BE2C (cell line): ENCODE measurements at regions not wholly inside any gene's neighbourhood (a gene's known extent, or its start where the extent isn't known, plus 50 kb on each side); places are given as distances from the start of the nearest gene placed in this dataset.
"Not testable (repeated sequence)": the region's sequence is repeated elsewhere in the genome, so short reads cannot be mapped to it uniquely, and the experiment has no call there.

Source experiments
- DNase-seq: peaks from one replicate; pipeline ENCODE4 v3.0.0-alpha.2; 2020
- H3K27me3 ChIP-seq: fragments of 250-450 bp; sonication (Bioruptor Pico); 2 replicates; pipeline ENCODE4 v1.5.1; 2020; ENCODE audit warnings: mild to moderate bottlenecking
- H3K36me3 ChIP-seq: fragments of 250-450 bp; sonication (Bioruptor Pico); 2 replicates; pipeline ENCODE4 v1.5.1; 2020; ENCODE audit warnings: mild to moderate bottlenecking
- H3K4me1 ChIP-seq: fragments of 250-450 bp; sonication (Bioruptor Pico); 2 replicates; pipeline ENCODE4 v1.5.1; 2020
- H3K4me3 ChIP-seq: 2 replicates; pipeline ENCODE4 v1.5.1; 2011; ENCODE audit warnings: low read depth, low read length
- H3K9me3 ChIP-seq: fragments of 250-450 bp; sonication (Bioruptor Pico); 2 replicates; pipeline ENCODE4 v1.5.1; 2020
- TF ChIP-seq, protein P1 (sequence below): IDR thresholded peaks from 2 replicates; pipeline ENCODE4 v1.5.1; 2012; ENCODE audit warnings: mild to moderate bottlenecking, low read depth, low read length

DNA sequence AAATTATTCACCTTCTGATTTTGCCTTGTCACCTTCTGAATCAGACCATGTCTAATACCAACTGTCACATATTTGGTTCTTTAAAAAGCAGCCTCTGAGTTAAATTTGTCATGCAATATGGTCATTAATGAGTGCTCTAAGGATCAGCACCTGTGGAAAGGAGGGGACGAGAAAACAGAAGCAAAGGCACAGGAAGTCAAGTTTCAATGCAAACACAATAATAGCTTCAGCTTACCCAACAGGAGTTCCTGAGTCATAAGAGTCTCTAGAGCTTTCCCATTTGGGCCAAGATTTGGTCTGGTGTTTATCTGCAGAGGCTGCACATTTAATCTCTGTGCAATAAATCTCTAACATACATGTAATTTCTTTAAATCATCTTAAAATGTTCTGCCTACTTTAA is 889.8 kb downstream of the CDH8 start:
- Histone ChIP-seq H3K4me1 (no peaks in the 10 kb centered on the region), H3K4me3 (no peak overlapping the region), H3K27me3 (no peaks in the 10 kb centered on the region), H3K36me3 (no peaks in the 10 kb centered on the region), H3K9me3 (no peaks in the 10 kb centered on the region)
- no peak for DNase-seq
- TF ChIP-seq, protein P1, sequence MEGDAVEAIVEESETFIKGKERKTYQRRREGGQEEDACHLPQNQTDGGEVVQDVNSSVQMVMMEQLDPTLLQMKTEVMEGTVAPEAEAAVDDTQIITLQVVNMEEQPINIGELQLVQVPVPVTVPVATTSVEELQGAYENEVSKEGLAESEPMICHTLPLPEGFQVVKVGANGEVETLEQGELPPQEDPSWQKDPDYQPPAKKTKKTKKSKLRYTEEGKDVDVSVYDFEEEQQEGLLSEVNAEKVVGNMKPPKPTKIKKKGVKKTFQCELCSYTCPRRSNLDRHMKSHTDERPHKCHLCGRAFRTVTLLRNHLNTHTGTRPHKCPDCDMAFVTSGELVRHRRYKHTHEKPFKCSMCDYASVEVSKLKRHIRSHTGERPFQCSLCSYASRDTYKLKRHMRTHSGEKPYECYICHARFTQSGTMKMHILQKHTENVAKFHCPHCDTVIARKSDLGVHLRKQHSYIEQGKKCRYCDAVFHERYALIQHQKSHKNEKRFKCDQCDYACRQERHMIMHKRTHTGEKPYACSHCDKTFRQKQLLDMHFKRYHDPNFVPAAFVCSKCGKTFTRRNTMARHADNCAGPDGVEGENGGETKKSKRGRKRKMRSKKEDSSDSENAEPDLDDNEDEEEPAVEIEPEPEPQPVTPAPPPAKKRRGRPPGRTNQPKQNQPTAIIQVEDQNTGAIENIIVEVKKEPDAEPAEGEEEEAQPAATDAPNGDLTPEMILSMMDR: no peak

DNA sequence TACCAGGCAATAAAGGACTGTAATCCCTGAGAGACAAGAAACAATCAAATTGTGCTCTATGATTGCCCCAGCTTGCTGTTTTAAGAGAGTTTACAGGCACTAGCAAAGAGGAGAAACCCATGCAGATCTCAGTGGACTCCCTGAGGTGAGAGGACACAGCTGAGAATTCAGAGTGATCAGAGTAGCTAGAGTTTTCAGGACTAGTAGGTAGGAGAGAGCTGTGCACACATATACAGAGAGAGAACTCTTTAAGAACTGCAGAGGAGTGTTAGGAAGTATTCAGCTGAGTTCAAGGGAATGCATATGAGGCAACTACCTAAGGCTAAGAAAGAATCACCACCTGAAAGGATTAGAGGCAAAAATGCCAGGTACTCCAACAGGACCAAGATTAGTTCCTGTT is 904.8 kb downstream of the CDH8 start:
- H3K4me1 ChIP-seq: no peaks in the 10 kb centered on the region
- H3K4me3 ChIP-seq: no peak overlapping the region
- H3K27me3 ChIP-seq: no peaks in the 10 kb centered on the region
- TF ChIP-seq, protein P1: no peak
- H3K9me3 ChIP-seq: no peaks in the 10 kb centered on the region
- DNase-seq: no peak
- no peaks in the 10 kb centered on the region for H3K36me3 ChIP-seq

DNA sequence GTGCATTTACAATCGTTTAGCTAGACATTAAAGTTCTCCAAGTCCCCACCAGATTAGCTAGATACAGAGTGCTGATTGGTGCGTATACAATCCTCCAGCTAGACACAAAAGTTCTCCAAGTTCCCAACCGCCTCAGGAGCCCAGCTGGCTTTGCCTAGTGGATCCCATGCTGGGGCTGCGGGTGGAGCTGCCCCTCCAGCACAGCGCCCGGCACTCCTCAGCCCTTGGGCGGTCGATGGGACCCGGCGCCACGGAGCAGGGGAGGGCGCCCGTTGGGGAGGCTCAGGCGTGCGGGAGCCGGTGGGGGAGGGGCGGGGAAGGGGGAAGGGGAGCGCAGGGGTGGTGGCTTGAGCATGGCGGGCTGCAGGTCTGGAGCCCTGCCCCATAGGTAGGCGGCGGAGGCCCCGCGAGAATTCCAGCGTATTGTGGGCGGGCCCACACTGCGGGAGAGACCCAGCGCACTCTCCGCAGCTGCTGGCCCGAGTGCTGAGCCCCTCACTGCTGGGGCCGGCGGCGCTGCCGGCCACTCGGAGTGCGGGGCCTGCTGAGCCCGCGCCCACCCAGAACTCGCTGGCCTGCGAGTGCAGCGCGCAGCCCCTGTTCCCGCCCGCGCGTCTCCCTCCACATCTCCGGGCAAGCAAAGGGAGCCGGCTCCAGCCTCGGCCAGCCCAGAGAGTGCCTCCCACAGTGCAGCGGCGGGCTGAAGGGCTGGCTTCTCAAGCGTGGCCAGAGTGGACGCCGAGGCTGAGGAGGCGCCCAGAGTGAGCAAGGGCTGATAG is 907.5 kb downstream of the CDH8 start:
- no peaks in the 10 kb centered on the region for H3K4me1 ChIP-seq
- TF ChIP-seq, protein P1: no peak
- H3K27me3 ChIP-seq: no peaks in the 10 kb centered on the region
- DNase-seq: peak; percentile 2
- H3K36me3 ChIP-seq: no peaks in the 10 kb centered on the region
- H3K4me3 ChIP-seq: no peak overlapping the region
- H3K9me3 ChIP-seq: no peaks in the 10 kb centered on the region

DNA sequence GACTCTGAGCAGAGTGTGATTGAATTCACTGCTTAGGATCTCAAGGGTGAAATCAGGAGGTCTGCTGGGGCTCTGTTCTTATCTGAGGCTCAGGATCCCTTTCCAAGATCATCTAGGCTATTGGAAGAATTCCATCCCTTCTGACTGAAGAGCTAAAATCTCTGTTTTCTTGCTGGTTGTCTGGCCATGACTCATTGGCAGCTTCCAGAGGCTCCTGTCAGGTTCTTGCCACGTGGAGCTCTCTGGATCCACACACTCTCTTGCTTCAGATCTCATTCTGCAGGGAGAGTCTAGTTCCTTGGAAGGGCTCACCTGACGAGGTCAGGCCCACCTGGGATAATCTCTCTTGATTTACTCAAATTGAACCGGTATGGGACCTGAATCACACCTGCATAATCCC is 930.7 kb downstream of the CDH8 start:
- Histone ChIP-seq H3K4me3 (no peak overlapping the region), H3K36me3 (no peaks in the 10 kb centered on the region), H3K4me1 (no peaks in the 10 kb centered on the region), H3K9me3 (no peaks in the 10 kb centered on the region), H3K27me3 (no peaks in the 10 kb centered on the region)
- DNase-seq: no peak
- TF ChIP-seq, protein P1: no peak

DNA sequence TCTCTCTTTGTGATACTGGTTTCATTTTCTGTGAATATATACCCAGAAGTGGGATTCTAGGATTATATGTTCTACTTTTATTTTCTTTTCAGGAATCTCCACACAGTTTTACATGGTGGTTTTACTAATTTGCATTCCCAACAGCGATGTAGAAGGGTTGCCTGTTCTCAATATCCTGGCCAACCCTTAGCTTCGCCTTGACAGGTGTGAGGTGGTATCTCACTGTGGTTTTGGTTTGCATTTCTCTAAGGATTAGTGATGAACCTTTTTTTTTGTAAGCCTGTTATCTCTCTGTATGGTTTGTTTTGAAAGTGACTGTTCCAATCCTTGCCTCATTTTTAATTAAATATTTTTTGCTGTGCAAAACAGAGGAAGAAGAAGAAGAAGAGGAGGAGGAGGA is 937.7 kb downstream of the CDH8 start:
- no peaks in the 10 kb centered on the region for H3K36me3 ChIP-seq
- no peaks in the 10 kb centered on the region for H3K9me3 ChIP-seq
- no peaks in the 10 kb centered on the region for H3K27me3 ChIP-seq
- TF ChIP-seq, protein P1: no peak
- H3K4me3 ChIP-seq: no peak overlapping the region
- no peak for DNase-seq
- H3K4me1 ChIP-seq: no peaks in the 10 kb centered on the region

DNA sequence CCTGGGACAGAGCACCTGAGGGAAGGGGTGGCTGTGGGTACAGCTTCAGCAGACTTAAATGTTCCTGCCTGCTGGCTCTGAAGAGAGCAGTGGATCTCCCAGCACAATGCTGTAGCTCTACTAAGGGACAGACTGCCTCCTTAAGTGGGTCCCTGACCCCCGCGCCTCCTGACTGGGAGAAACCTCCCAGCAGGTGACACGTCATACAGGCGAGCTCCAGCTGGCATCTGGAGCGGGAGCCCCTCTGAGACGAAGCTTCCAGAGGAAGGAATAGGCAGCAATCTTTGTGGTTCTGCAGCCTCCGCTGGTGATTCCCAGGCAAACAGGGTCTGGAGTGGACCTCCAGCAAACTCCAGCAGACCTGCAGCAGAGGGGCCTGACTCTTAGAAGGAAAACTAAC is 944.9 kb downstream of the CDH8 start:
- H3K27me3 ChIP-seq, DNase-seq, H3K4me3 ChIP-seq, H3K9me3 ChIP-seq, H3K36me3 ChIP-seq, H3K4me1 ChIP-seq: not testable (repeated sequence)
